PC-9 (cell line): ENCODE measurements at regions not wholly inside any gene's neighbourhood (a gene's known extent, or its start where the extent isn't known, plus 50 kb on each side); places are given as distances from the start of the nearest gene placed in this dataset.

Source experiments
- BruUV-seq: library from RNA; stranded (reverse); fragments of 400-500 nt; replicated peaks from 2 replicates; lab custom pipeline; 2021; lab: Mats Ljungman, UMichigan
- CTCF ChIA-PET: fragments of 300-600 bp; sonication (Branson Sonifier 250); formaldehyde crosslinking; loops from one replicate; lab custom pipeline; 2022; ENCODE audit warnings: antibody characterized with exemption; lab: Charles Lee
- POLR2A ChIA-PET: fragments of 300-600 bp; sonication (Branson Sonifier 250); formaldehyde crosslinking; loops from one replicate; lab custom pipeline; 2022; ENCODE audit warnings: antibody characterized with exemption; ENCODE audit not compliant: unreplicated experiment; lab: Charles Lee
- DNase-seq, 2 experiments: peaks; one replicate each; pipeline versions ENCODE4 v3.0.0 to v3.0.0-alpha.2; 2015 to 2022; ENCODE audit warnings: mixed read lengths in 1 of 2
- H2AFZ ChIP-seq: fragments of 200-600 bp; sonication (generic); 2 replicates; pipeline ENCODE4 v1.8.1; 2017; ENCODE audit warnings: antibody characterized with exemption
- H3F3A ChIP-seq: fragments of 200-600 bp; sonication (generic); 2 replicates; pipeline ENCODE4 v1.8.1; 2017; ENCODE audit warnings: antibody characterized with exemption, mild to moderate bottlenecking, low read depth; ENCODE audit not compliant: insufficient read depth
- H3K27ac ChIP-seq: fragments of 200-600 bp; sonication (generic); 2 replicates; pipeline ENCODE4 v1.6.1; 2016; ENCODE audit warnings: mixed run types
- H3K27me3 ChIP-seq: fragments of 200-600 bp; sonication (generic); 2 replicates; pipeline ENCODE4 v1.6.1; 2016; ENCODE audit warnings: low read depth, mixed run types; ENCODE audit not compliant: insufficient read depth
- H3K36me3 ChIP-seq: fragments of 200-600 bp; sonication (generic); 2 replicates; pipeline ENCODE4 v1.6.1; 2016; ENCODE audit warnings: low read depth, mixed run types
- H3K4me1 ChIP-seq: fragments of 200-600 bp; sonication (generic); replicated peaks from 2 replicates; pipeline ENCODE4 v1.6.1; 2016; ENCODE audit warnings: mixed run types; ENCODE audit not compliant: insufficient read depth
- H3K4me2 ChIP-seq: fragments of 200-600 bp; sonication (generic); 2 replicates; pipeline ENCODE4 v1.6.1; 2017; ENCODE audit warnings: mixed run types
- H3K4me3 ChIP-seq: fragments of 200-600 bp; sonication (generic); 2 replicates; pipeline ENCODE4 v1.6.1; 2016; ENCODE audit warnings: mixed run types
- H3K79me2 ChIP-seq: fragments of 200-600 bp; sonication (generic); 2 replicates; pipeline ENCODE4 v1.6.1; 2017; ENCODE audit warnings: low read depth, mixed run types
- H3K9me2 ChIP-seq: fragments of 200-600 bp; sonication (generic); 2 replicates; pipeline ENCODE4 v1.8.1; 2017; ENCODE audit warnings: mild to moderate bottlenecking; ENCODE audit not compliant: insufficient read depth
- H3K9me3 ChIP-seq: fragments of 200-600 bp; sonication (generic); 2 replicates; pipeline ENCODE4 v1.8.1; 2016; ENCODE audit warnings: low read depth; ENCODE audit not compliant: insufficient read depth
- H4K20me1 ChIP-seq: fragments of 200-600 bp; sonication (generic); 2 replicates; pipeline ENCODE4 v1.8.1; 2017; ENCODE audit not compliant: insufficient read depth
- EZH2 ChIP-seq: fragments of 200-600 bp; sonication (generic); IDR thresholded peaks from 2 replicates; pipeline ENCODE4 v1.8.0; 2017; ENCODE audit warnings: antibody characterized with exemption, low read depth
- intact Hi-C: fragments of 100-400 bp; cut with micrococcal nuclease; formaldehyde crosslinking; loops from one replicate; pipeline ENCODE4 v1.10.0; 2022; ENCODE audit not compliant: unreplicated experiment
- TF ChIP-seq, protein P1 (sequence below): fragments of 200-600 bp; sonication (generic); conservative IDR thresholded peaks from 2 replicates; pipeline ENCODE4 v1.6.1; 2017; ENCODE audit warnings: mixed run types, antibody characterized with exemption, mild to moderate bottlenecking, moderate library complexity

DNA sequence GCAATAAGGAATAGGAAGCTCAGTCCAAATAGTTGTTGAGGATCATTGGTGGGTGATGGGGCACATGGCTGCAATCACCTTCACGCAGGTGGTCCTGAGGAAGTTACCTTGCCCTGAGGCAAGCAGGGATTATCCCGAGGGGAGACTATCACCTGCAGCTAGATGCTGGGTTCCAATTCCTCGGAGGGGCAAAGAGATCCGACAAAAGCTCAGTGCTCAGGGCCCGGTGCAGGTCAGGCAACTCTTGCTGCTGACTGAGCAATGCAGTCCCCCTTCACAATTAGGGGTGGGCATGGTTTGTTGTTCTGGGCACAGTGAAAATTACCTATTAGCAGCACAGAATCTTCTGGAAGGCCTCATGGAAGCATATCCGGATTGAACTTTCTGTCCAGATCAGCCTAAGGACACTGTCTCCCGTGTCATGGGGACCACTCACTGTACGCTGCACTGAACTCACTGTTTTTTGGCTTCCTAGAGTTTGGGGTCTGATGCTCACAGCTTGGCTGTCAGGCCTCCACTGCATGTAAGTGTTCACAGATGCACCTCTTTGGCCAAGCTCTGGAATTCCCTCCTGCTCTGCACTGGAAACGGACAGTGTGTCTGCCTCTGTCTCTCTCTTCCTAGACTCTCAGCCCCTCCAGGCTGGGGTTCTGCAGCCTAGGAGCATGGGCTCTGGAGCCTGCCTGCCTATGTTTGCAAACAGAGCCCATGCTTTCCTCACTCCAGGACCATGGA is 372.7 kb downstream of the ZNF536 start:
- Histone ChIP-seq H3K9me2 (no peaks in the 10 kb centered on the region), H3K27ac (no peak overlapping the region), H3K27me3 (peaks cover 62% of the 10 kb centered on the region), H3K79me2 (no peaks in the 10 kb centered on the region), H3K4me3 (no peak overlapping the region), H3K4me2 (no peak overlapping the region), H2AFZ (no peak overlapping the region), H3K4me1 (no peaks in the 10 kb centered on the region), H3F3A (no peaks in the 10 kb centered on the region), H3K9me3 (no peaks in the 10 kb centered on the region), H3K36me3 (no peaks in the 10 kb centered on the region), H4K20me1 (no peaks in the 10 kb centered on the region)
- POLR2A ChIA-PET, result no interaction called here
- CTCF ChIA-PET, result no interaction called here
- no TSS peak for BruUV-seq
- TF ChIP-seq, protein P1, sequence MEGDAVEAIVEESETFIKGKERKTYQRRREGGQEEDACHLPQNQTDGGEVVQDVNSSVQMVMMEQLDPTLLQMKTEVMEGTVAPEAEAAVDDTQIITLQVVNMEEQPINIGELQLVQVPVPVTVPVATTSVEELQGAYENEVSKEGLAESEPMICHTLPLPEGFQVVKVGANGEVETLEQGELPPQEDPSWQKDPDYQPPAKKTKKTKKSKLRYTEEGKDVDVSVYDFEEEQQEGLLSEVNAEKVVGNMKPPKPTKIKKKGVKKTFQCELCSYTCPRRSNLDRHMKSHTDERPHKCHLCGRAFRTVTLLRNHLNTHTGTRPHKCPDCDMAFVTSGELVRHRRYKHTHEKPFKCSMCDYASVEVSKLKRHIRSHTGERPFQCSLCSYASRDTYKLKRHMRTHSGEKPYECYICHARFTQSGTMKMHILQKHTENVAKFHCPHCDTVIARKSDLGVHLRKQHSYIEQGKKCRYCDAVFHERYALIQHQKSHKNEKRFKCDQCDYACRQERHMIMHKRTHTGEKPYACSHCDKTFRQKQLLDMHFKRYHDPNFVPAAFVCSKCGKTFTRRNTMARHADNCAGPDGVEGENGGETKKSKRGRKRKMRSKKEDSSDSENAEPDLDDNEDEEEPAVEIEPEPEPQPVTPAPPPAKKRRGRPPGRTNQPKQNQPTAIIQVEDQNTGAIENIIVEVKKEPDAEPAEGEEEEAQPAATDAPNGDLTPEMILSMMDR, result no peak
- no peak for TF ChIP-seq EZH2
- intact Hi-C loops, result no loop called here
- DNase-seq, result no peak

DNA sequence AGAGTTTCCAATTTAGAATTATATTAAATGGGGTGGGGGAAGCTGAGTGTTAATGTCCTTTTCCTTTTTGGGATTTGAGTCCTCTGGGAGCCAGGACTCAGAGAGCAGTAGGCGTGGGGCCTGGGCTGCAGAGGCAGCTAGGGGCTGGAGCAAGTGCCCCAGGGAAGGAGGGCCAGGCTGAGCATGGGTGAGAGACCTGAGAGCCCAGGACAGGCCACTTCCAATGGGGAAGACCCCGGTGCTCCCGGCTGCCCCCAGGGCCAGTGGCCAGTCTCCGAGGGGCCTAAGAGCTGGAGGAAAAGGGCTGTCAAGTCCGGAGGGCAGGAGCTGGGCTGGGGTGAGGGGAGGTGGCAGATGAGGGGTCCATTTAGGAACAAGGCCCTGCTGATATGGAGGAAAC is 371.5 kb downstream of the ZNF536 start:
- BruUV-seq, result no TSS peak
- H3K4me3 ChIP-seq, result no peak overlapping the region
- H3F3A ChIP-seq, result no peaks in the 10 kb centered on the region
- H2AFZ ChIP-seq, result no peak overlapping the region
- H3K27me3 ChIP-seq, result peaks cover 70% of the 10 kb centered on the region
- ChIA-PET CTCF (no interaction called here), POLR2A (no interaction called here)
- no peaks in the 10 kb centered on the region for H4K20me1 ChIP-seq
- no peaks in the 10 kb centered on the region for H3K9me3 ChIP-seq
- no peaks in the 10 kb centered on the region for H3K79me2 ChIP-seq
- DNase-seq, result no peak
- no peak overlapping the region for H3K4me2 ChIP-seq
- TF ChIP-seq, protein P1, result no peak
- TF ChIP-seq EZH2, result no peak
- intact Hi-C loops, result no loop called here
- H3K36me3 ChIP-seq, result no peaks in the 10 kb centered on the region
- no peak overlapping the region for H3K27ac ChIP-seq
- H3K4me1 ChIP-seq, result no peaks in the 10 kb centered on the region
- no peaks in the 10 kb centered on the region for H3K9me2 ChIP-seq

DNA sequence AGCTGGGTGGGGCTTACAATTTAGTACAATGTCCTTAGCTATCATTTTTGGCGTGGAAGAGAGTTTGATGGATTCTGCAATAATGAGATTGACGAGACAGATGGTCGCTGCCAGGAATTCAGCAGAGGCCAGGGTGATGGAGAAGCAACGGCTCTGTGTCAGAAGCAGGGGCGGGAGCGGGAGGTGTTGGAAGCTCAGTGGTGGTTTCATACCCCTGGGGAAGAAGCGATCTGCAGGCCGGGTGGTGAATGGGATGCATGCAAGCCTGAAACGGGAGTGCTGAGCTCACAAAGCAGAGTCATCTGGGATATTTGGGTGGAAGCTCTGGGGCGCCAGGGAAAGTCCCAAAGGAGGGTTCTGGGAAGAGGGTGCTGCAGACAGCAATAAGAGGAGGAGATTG is 370.8 kb downstream of the ZNF536 start:
- intact Hi-C loops, result no loop called here
- Histone ChIP-seq H3K4me3 (no peak overlapping the region), H3K9me3 (no peaks in the 10 kb centered on the region), H4K20me1 (no peaks in the 10 kb centered on the region), H3K9me2 (no peaks in the 10 kb centered on the region), H3K4me2 (no peak overlapping the region), H3K79me2 (no peaks in the 10 kb centered on the region), H3K27ac (no peak overlapping the region), H3F3A (no peaks in the 10 kb centered on the region), H3K4me1 (no peaks in the 10 kb centered on the region), H3K27me3 (peaks cover 70% of the 10 kb centered on the region), H3K36me3 (no peaks in the 10 kb centered on the region), H2AFZ (no peak overlapping the region)
- BruUV-seq, result no TSS peak
- DNase-seq, result no peak
- TF ChIP-seq EZH2, result no peak
- TF ChIP-seq, protein P1, result no peak
- CTCF ChIA-PET, result no interaction called here
- POLR2A ChIA-PET, result no interaction called here
